ENCODE measurements at regions not wholly inside any gene's neighbourhood (a gene's known extent, or its start where the extent isn't known, plus 50 kb on each side); places are given as distances from the start of the nearest gene placed in this dataset.

DNA sequence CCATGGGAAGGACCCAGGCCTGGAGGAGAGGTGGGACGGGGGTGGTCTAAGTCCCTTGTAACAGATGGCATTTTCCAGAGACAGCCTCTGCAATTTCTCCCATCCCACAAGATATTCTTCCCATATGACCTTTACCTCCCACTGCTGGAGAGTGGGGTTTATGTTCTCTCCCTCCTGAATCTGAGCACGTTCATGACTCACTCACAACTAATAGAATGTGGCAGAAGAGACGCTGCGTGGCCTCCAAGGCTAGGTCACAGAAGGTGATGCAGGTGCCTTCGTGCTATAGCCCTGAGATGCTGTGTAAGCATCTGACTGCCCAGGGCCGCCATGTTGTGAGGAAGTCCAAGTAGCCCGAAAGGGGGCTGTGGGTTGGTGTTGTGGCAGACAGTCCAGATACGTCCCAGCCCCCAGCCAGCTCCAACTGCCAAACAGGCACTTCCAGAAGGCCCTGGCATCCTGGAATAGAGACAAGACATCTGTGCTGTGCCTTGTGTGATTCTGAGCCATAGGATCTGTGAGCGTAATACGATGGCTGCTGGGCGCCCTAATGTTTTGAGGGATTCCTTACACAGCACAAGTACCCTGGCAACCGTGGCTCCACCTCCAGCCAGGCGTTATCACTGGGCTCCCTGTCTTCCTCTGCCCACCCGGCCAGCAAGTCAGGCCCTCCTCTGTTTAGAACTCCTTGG lies 56.1 kb upstream of the NCOR2 start:
- H3K27ac ChIP-seq (replicated peaks) = no peak overlapping the region
- no peak for TF ChIP-seq SPI1 (IDR thresholded peaks at IDR 0.05; ENCODE audit: borderline replicate concordance, low read depth)
- no peak for TF ChIP-seq POLR2AphosphoS5 (IDR thresholded peaks at IDR 0.05; ENCODE audit: low read depth)
- TF ChIP-seq, protein P1, sequence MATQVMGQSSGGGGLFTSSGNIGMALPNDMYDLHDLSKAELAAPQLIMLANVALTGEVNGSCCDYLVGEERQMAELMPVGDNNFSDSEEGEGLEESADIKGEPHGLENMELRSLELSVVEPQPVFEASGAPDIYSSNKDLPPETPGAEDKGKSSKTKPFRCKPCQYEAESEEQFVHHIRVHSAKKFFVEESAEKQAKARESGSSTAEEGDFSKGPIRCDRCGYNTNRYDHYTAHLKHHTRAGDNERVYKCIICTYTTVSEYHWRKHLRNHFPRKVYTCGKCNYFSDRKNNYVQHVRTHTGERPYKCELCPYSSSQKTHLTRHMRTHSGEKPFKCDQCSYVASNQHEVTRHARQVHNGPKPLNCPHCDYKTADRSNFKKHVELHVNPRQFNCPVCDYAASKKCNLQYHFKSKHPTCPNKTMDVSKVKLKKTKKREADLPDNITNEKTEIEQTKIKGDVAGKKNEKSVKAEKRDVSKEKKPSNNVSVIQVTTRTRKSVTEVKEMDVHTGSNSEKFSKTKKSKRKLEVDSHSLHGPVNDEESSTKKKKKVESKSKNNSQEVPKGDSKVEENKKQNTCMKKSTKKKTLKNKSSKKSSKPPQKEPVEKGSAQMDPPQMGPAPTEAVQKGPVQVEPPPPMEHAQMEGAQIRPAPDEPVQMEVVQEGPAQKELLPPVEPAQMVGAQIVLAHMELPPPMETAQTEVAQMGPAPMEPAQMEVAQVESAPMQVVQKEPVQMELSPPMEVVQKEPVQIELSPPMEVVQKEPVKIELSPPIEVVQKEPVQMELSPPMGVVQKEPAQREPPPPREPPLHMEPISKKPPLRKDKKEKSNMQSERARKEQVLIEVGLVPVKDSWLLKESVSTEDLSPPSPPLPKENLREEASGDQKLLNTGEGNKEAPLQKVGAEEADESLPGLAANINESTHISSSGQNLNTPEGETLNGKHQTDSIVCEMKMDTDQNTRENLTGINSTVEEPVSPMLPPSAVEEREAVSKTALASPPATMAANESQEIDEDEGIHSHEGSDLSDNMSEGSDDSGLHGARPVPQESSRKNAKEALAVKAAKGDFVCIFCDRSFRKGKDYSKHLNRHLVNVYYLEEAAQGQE (IDR thresholded peaks at IDR 0.05; ENCODE audit: insufficient replicate concordance, low read depth) = no peak
- no peak for TF ChIP-seq GABPA (IDR thresholded peaks at IDR 0.05; ENCODE audit: low read depth)
- TF ChIP-seq, protein P2, sequence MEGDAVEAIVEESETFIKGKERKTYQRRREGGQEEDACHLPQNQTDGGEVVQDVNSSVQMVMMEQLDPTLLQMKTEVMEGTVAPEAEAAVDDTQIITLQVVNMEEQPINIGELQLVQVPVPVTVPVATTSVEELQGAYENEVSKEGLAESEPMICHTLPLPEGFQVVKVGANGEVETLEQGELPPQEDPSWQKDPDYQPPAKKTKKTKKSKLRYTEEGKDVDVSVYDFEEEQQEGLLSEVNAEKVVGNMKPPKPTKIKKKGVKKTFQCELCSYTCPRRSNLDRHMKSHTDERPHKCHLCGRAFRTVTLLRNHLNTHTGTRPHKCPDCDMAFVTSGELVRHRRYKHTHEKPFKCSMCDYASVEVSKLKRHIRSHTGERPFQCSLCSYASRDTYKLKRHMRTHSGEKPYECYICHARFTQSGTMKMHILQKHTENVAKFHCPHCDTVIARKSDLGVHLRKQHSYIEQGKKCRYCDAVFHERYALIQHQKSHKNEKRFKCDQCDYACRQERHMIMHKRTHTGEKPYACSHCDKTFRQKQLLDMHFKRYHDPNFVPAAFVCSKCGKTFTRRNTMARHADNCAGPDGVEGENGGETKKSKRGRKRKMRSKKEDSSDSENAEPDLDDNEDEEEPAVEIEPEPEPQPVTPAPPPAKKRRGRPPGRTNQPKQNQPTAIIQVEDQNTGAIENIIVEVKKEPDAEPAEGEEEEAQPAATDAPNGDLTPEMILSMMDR (IDR thresholded peaks at IDR 0.05; ENCODE audit: insufficient read depth, low read length) = no peak
- H3K4me3 ChIP-seq (replicated peaks; ENCODE audit: insufficient read depth, low read length) = no peak overlapping the region
- no peaks in the 10 kb centered on the region for H3K27me3 ChIP-seq (ENCODE audit: insufficient read depth, poor library complexity, severe bottlenecking)
- no peak for DNase-seq (ENCODE audit: low read depth in 1 of 2, low spot score in 1 of 2)

DNA sequence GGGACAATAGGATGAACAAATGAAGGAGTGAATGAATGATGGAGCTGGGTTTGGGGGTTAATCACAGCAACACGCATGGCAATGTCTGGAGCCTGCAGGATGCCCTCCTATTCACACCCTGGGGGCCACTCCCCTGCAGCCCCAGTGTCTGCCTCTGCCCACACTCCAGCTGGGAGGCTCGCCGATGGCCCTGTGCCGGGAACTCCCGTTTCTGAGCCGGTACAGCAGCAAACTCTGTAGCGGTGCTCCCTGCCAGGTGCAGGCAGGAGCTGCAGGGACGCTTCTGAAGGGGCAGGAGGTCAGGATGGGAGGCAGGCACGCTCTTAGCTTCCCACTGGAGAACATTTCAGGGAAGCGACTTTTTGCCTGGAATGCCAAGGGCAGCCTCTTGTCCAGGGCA lies 55.4 kb upstream of the NCOR2 start:
- no peak overlapping the region for H3K27ac ChIP-seq (replicated peaks)
- TF ChIP-seq, protein P2 (IDR thresholded peaks at IDR 0.05; ENCODE audit: insufficient read depth, low read length) = no peak
- TF ChIP-seq SPI1 (IDR thresholded peaks at IDR 0.05; ENCODE audit: borderline replicate concordance, low read depth) (no peak), POLR2AphosphoS5 (IDR thresholded peaks at IDR 0.05; ENCODE audit: low read depth) (no peak), GABPA (IDR thresholded peaks at IDR 0.05; ENCODE audit: low read depth) (no peak)
- TF ChIP-seq, protein P1 (IDR thresholded peaks at IDR 0.05; ENCODE audit: insufficient replicate concordance, low read depth) = no peak
- H3K4me3 ChIP-seq (replicated peaks; ENCODE audit: insufficient read depth, low read length) = no peak overlapping the region
- DNase-seq (ENCODE audit: low read depth in 1 of 2, low spot score in 1 of 2) = no peak
- no peaks in the 10 kb centered on the region for H3K27me3 ChIP-seq (ENCODE audit: insufficient read depth, poor library complexity, severe bottlenecking)

DNA sequence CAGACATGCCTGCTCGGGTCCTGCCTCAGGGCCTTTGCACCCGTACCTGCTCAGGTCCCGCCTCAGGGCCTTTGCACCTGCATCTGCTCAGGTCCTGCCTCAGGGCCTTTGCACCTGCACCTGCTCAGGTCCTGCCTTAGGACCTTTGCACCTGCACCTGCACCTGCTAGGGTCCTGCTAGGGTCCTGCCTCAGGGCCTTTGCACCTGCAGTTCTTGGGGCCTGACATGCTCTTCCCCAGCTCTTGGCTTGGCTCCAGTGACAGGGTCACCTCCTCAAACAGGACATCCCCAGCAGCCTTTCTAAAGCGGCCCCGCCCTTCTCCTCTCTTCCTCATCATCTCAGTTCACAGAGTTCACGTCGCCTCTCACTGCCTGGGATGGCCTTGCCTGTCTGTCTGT lies 54.9 kb upstream of the NCOR2 start:
- H3K27me3 ChIP-seq (ENCODE audit: insufficient read depth, poor library complexity, severe bottlenecking) = no peaks in the 10 kb centered on the region
- no peak overlapping the region for H3K27ac ChIP-seq (replicated peaks)
- TF ChIP-seq SPI1 (IDR thresholded peaks at IDR 0.05; ENCODE audit: borderline replicate concordance, low read depth) = no peak
- TF ChIP-seq GABPA (IDR thresholded peaks at IDR 0.05; ENCODE audit: low read depth) = no peak
- TF ChIP-seq, protein P2 (IDR thresholded peaks at IDR 0.05; ENCODE audit: insufficient read depth, low read length) = no peak
- no peak for TF ChIP-seq POLR2AphosphoS5 (IDR thresholded peaks at IDR 0.05; ENCODE audit: low read depth)
- TF ChIP-seq, protein P1 (IDR thresholded peaks at IDR 0.05; ENCODE audit: insufficient replicate concordance, low read depth) = no peak
- no peak for DNase-seq (ENCODE audit: low read depth in 1 of 2, low spot score in 1 of 2)
- no peak overlapping the region for H3K4me3 ChIP-seq (replicated peaks; ENCODE audit: insufficient read depth, low read length)
